Nucleus accumbens (tissue), 56 donors: ENCODE measurements at regions not wholly inside any gene's neighbourhood (a gene's known extent, or its start where the extent isn't known, plus 50 kb on each side); places are given as distances from the start of the nearest gene placed in this dataset.
A peak's percentile ranks its signal among the peaks of the same experiment; 100 is the strongest.
"Not testable (repeated sequence)": the region's sequence is repeated elsewhere in the genome, so short reads cannot be mapped to it uniquely, and the experiment has no call there.

Experiments used
- DNase-seq, 56 donors: peaks; one replicate each; lab custom pipeline; 2025; lab: John Stamatoyannopoulos, UW

GRCh38 chr7:65794671-65795391 lies 78.0 kb upstream of the VKORC1L1 start:
- DNase-seq, result not testable (repeated sequence)

DNA sequence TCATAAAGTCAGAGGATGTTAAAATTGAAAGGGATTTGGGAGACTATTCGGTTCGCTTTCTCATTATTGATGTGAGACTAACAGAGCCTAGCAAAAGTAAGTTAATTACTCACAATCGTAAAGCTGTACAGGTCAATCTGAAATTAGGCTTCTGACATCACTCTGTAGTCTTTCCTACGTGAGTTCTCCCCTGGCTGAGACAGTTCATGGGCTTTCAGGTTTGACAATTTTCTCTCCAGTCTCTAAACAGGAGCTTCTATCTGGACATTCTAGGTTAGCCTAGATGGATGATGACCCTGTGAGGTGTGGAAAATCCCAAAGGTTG lies 77.5 kb upstream of the VKORC1L1 start:
- not testable (repeated sequence) for DNase-seq

- DNase-seq, result no peak
Measured at GRCh38 chr7:65796205-65796604, 76.7 kb upstream of the VKORC1L1 start.

DNA sequence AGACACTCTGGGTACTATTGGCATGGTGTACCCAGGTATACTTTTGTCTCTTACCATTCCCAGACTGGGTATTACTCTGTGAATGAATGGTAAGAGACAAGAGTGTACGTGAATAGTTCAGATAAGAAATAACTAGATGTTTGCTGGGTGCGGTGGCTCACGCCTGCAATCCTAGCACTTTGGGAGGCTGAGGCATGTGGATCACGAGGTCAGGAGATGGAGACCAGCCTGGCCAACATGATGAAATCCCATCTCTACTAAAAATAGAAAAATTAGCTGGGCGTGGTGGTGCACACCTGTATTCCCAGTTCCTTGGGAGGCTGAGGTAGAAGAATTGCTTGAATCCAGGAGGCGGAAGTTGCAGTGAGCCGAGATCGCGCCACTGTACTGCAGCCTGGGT lies 75.8 kb upstream of the VKORC1L1 start:
- DNase-seq, result not testable (repeated sequence)

DNA sequence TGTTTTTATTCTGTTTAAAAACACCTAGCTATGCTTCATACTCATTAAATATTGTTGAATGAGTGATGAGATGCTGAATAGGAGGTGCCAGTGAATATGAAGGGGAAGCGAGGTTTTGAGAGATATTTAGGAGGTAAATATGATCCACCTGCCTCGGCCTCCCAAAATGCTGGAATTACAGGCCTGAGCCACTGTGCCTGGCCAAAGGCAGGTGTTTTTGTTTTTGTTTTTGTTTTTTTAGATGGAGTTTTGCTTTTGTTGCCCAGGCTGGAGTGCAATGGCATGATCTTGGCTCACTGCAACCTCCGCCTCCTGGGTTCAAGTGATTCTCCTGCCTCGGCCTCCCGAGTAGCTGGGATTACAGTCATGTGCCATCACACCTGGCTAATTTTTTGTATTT lies 75.3 kb upstream of the VKORC1L1 start:
- DNase-seq, result not testable (repeated sequence)

GRCh38 chr7:65798111-65799075 lies 74.5 kb upstream of the VKORC1L1 start:
- DNase-seq, result peak in 2 of 56 donors; percentile 14 to 23

DNA sequence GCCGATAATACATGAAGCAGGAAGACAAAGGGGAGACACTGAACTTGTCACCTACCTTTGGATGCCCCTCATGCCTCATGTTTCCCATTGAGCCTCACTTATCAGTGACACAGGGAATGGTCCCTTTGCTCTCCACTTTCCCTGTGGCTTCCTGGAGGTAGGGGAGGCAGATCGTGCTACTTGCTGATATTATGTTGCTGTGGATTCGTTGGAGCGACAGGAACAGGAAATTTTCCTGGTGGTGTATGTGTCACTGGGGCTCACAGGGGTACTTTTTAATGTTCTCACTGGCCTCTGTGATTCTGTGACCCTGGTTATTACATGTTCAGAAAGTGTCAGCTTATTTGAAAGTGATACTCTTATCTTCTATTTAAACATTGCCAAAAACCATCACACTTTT lies 72.7 kb upstream of the VKORC1L1 start:
- DNase-seq, result not testable (repeated sequence)

- no peak for DNase-seq
Measured at GRCh38 chr7:65800890-65801341, 72.0 kb upstream of the VKORC1L1 start.

- DNase-seq, result no peak
Measured at GRCh38 chr7:65804887-65805286, 68.0 kb upstream of the VKORC1L1 start.

DNA sequence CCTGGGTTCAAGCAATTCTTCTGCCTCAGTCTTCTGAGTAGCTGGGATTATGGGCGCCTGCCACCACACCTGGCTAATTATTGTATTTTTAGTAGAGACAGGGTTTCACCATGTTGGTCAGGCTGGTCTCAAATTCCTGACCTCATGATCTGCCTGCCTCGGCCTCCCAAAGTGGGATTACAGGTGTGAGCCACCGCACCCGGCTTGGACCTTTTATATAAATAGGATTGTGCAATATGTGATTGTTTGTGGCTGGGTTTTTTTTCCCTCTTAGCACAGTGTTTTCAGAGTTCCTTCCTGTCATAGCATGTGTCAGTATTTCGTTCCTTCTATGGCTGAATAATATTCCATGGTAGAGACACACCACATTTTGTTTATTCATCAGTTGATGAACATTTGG lies 65.8 kb upstream of the VKORC1L1 start:
- not testable (repeated sequence) for DNase-seq

- DNase-seq, result no peak
Measured at GRCh38 chr7:65809259-65809981, 63.5 kb upstream of the VKORC1L1 start.

- DNase-seq, result no peak
Measured at GRCh38 chr7:65809982-65810288, 62.9 kb upstream of the VKORC1L1 start.

GRCh38 chr7:65812281-65812680 lies 60.6 kb upstream of the VKORC1L1 start:
- DNase-seq, result no peak

DNA sequence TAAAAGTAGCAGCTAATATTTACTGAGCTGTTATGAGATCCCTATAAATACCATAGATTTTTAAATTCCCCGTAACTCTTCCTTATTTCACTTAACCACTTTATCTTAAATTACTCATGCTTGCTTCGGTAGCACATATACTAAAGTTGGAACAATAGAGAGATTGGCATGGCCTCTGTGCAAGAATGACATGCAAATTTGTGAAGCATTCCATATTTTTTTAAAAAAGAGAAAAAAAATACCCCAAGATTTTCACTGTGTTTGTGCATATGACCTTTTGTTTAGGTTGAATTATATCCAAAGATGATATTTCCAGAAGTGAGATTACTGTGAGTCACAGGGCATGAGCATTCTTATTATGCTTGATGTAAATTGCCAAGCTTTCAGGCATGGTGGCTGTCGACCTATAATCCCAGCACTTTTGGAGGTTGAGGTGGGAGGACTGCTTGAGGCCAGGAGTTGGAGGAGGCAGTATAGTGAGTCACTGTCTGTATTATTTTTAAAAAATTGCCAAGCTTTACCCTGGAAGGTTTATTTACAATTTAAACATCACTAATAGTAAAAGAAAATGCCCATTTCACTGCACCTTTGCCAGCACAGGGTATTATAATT lies 58.2 kb upstream of the VKORC1L1 start:
- DNase-seq, result not testable (repeated sequence)

GRCh38 chr7:65820287-65820950 lies 52.5 kb upstream of the VKORC1L1 start:
- no peak for DNase-seq
